IPS-18a (cell line): ENCODE measurements at regions not wholly inside any gene's neighbourhood (a gene's known extent, or its start where the extent isn't known, plus 50 kb on each side); places are given as distances from the start of the nearest gene placed in this dataset.

Experiments used
- H3K27ac ChIP-seq: one replicate; pipeline ENCODE4 v1.5.1; 2013; ENCODE audit warnings: low read length
- H3K27me3 ChIP-seq: one replicate; pipeline ENCODE4 v1.6.1; 2013; ENCODE audit warnings: mild to moderate bottlenecking, low read length; ENCODE audit not compliant: control insufficient read depth, insufficient read depth
- H3K36me3 ChIP-seq: one replicate; pipeline ENCODE4 v1.6.1; 2013; ENCODE audit warnings: low read depth, low read length; ENCODE audit not compliant: control insufficient read depth
- H3K4me1 ChIP-seq: one replicate; pipeline ENCODE4 v1.6.1; 2013; ENCODE audit warnings: low read depth, low read length; ENCODE audit not compliant: control insufficient read depth
- H3K4me3 ChIP-seq: one replicate; pipeline ENCODE4 v1.5.1; 2013; ENCODE audit warnings: low read length
- H3K9ac ChIP-seq: one replicate; pipeline ENCODE4 v1.6.1; 2013; ENCODE audit warnings: mild to moderate bottlenecking, low read length, moderate library complexity
- H3K9me3 ChIP-seq: one replicate; pipeline ENCODE4 v1.6.1; 2013; ENCODE audit warnings: low read depth, low read length; ENCODE audit not compliant: control insufficient read depth

DNA sequence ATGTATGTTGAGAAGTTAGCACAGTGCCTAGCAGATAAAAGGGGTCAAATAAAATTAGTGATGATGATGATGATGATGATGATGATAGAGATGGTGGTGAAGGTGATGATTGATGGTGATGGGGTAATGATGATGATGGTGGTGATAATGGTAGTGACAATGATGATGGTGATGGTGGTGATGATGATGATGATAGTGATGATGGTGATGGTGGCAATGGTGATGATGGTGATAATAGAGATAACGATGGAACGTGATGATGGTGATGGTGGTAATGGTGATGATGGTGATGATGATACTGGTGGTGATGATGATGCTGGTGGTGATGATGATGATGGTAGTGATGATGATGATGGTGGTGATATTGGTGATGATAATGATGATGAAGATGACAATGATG lies 223.7 kb downstream of the FOXL1 start:
- no peaks in the 10 kb centered on the region for H3K36me3 ChIP-seq
- peaks cover 72% of the 10 kb centered on the region for H3K27me3 ChIP-seq
- H3K4me1 ChIP-seq = peaks cover 11% of the 10 kb centered on the region
- no peaks in the 10 kb centered on the region for H3K9me3 ChIP-seq
- no peak overlapping the region for H3K27ac ChIP-seq
- no peak overlapping the region for H3K9ac ChIP-seq
- H3K4me3 ChIP-seq = no peak overlapping the region

DNA sequence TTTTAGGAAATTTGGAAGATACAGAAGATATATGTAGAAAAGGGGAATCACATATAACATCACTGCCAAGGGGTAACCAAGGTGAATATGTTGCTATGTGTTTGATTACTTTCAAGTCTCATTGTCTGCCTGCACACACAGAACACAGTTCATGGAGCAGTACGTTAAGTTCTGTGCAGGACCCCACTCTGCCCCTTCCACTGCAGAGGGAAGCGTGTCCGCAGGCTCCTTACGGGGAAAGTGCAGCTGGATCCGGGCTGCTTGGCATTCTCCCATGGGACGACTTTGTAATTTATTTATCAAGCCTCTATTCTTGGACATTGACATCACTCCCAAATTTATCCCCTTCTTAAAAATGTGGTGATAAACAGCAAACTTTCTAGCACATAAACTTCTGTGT lies 226.8 kb downstream of the FOXL1 start:
- Histone ChIP-seq H3K27me3 (peaks cover 59% of the 10 kb centered on the region), H3K4me1 (peaks cover 17% of the 10 kb centered on the region), H3K4me3 (no peak overlapping the region), H3K9me3 (no peaks in the 10 kb centered on the region), H3K9ac (no peak overlapping the region), H3K27ac (no peak overlapping the region), H3K36me3 (no peaks in the 10 kb centered on the region)

DNA sequence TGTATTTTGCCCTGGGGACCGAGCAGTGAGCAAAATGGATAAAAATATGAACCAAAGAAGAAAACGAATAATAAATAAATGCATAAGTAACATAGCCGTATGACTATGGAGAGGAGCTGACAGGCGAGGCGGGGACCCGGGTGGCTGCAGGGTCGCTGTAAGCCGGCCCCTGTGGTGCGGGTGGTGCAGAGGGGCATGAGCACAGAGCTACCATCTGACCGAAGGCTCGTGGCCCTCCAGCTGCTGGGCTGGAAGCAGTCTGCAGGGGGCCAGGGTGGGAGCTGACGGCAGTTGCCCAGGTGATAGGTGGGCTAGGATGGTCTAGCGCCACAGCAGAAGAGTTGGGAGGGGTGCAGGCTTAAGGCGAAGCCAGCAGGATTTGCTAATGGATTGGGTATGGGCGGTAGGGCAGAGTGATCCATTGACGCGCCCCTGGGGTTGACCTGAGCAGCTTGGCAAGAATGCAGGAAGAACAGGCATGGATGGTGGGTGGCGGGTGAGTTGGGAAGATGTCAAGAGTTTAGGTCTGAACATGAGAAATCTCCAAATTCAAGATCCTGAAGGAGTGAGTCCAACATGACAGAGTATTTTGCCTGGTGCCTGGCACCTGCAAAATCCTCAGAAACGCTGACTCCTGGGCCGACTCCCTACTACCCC lies 228.0 kb downstream of the FOXL1 start:
- Histone ChIP-seq H3K9me3 (no peaks in the 10 kb centered on the region), H3K4me3 (peak overlapping the region; percentile 44), H3K27me3 (peaks cover 47% of the 10 kb centered on the region), H3K9ac (no peak overlapping the region), H3K27ac (no peak overlapping the region), H3K4me1 (peaks cover 8% of the 10 kb centered on the region), H3K36me3 (no peaks in the 10 kb centered on the region)

DNA sequence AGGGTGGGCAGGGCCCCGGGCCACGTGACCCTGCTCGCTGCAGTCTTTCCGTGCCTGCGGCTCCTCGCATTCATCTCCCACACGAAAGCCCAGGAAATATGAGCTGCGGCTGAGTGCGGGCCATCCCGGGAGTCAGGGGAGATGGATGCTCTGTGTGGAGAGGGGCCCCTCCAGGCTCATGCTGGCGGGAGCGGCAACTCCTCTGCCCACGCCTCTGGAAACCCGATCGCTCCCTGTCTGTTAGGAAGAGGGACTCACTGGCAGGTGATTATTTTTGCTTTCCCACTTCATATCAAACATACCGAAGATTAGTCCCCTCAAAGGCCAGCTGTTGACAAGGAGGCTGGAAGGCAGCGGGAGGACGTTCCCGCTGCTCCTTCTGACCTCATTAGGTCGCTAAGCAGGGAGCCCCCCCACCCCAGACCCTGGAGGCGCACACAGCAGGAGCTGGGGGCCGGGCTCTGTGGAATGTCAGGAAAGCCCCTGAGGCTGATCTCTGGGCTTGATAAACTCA lies 228.5 kb downstream of the FOXL1 start:
- Histone ChIP-seq H3K36me3 (no peaks in the 10 kb centered on the region), H3K9ac (no peak overlapping the region), H3K4me1 (peaks cover 7% of the 10 kb centered on the region), H3K27me3 (peaks cover 42% of the 10 kb centered on the region), H3K27ac (no peak overlapping the region), H3K9me3 (no peaks in the 10 kb centered on the region), H3K4me3 (peak overlapping the region; percentile 44)

DNA sequence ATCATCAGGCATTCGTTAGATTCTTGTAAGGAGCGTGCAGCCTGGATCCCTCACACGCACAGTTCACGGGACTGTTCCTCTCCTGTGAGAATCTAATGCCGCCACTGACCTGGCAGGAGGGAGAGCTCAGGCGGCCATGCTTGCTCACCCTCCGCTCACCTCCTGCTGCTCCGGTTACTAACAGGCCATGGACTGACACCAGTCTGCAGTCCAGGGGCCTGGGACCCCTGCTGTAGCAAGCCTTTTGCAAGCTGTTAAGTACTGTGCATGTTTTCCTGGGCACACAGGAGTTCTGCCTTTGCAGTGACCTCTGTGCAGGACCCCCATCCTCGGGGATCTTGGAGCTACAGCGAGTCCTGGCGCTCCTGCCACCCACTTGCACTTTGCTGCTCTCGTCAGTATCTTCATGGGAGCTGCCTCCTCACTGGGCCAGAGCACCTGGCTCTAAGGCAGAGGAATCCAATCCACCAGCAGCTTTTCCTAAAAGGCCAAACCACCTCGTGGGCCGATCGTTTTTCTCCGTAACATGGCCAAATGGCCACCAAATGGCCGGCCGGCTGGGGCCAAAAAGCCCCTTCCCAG lies 230.6 kb downstream of the FOXL1 start:
- no peak overlapping the region for H3K4me3 ChIP-seq
- no peaks in the 10 kb centered on the region for H3K36me3 ChIP-seq
- H3K4me1 ChIP-seq = peaks cover 7% of the 10 kb centered on the region
- H3K9me3 ChIP-seq = no peaks in the 10 kb centered on the region
- no peak overlapping the region for H3K27ac ChIP-seq
- peaks cover 22% of the 10 kb centered on the region for H3K27me3 ChIP-seq
- H3K9ac ChIP-seq = no peak overlapping the region

DNA sequence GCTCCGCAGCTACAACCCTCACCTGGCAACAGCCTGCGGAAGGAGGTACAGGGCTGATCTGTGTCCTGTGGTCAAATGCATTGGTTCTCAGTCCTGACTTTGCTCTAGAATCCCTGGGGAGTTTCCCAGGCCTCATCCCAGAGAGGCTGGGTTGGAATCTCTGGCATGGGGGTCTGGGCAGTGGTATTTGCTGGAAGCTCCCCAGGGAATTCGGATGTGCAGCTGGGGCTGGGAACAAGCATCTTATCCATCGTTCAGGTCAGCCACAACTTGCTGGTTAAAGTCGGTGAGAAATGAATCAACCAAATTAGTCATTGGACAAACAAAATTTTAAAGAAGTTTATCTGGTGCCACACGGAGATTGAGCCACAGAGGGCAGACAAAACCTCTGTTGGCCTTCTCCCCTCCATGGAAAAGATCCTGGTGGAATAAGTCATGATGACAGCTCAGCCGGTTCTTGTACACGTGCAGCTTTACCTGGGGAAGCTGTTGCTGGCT lies 231.2 kb downstream of the FOXL1 start:
- H3K4me1 ChIP-seq = peaks cover 7% of the 10 kb centered on the region
- H3K27ac ChIP-seq = no peak overlapping the region
- no peaks in the 10 kb centered on the region for H3K36me3 ChIP-seq
- H3K4me3 ChIP-seq = no peak overlapping the region
- H3K9me3 ChIP-seq = no peaks in the 10 kb centered on the region
- H3K9ac ChIP-seq = no peak overlapping the region
- peaks cover 22% of the 10 kb centered on the region for H3K27me3 ChIP-seq

DNA sequence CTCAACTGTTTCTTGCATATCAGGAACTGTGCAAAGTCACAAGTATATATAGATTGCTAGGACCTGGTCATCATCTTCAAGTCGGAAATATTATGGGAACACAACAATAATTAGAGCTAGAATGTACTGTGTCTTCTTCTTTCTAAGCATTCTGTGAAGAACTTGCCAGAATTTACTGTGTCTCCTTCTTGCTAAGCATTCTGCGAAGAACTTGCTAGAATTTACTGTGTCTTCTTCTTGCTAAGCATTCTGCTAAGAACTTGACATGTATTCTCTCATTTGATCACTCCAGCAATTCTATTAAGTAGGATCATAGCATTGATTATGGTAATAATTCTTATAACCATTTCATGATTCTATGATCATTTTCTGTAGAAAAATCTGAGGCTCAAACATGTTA lies 231.7 kb downstream of the FOXL1 start:
- Histone ChIP-seq H3K4me1 (peaks cover 7% of the 10 kb centered on the region), H3K27ac (no peak overlapping the region), H3K4me3 (no peak overlapping the region), H3K9ac (no peak overlapping the region), H3K36me3 (no peaks in the 10 kb centered on the region), H3K9me3 (no peaks in the 10 kb centered on the region), H3K27me3 (peaks cover 21% of the 10 kb centered on the region)

DNA sequence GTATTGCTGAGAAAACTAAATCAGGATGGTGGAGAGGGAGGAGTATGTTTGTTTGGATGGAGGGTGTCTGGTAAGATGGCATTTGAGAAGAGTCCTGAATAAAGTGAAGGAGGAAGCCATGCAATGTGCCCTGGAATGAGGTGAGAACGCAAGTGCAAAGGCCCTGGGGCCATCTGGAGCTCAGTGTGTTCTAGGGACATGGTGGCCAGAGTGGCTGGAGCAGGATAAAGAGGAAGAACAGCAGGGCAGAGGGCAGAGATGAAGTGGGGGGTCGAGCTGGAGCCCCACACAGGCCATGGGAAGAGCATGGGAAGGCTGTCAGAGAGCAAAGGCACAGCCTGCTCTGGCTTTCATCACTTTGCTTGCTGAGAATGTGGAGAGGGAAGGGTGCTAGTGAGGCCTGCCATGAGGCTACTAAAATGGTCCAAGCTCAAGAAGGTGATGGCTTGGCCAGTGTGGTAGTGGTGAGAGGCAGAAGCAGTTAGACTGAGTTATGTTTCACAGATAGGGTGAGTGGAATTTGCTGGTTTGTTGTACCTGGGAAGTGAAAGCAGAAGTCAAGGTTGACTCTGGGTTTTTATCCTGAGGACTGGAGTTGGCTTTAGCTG lies 234.1 kb downstream of the FOXL1 start:
- Histone ChIP-seq H3K9me3 (no peaks in the 10 kb centered on the region), H3K4me3 (no peak overlapping the region), H3K9ac (no peak overlapping the region), H3K27me3 (peaks cover 2% of the 10 kb centered on the region), H3K27ac (no peak overlapping the region), H3K36me3 (no peaks in the 10 kb centered on the region), H3K4me1 (peaks cover 2% of the 10 kb centered on the region)

DNA sequence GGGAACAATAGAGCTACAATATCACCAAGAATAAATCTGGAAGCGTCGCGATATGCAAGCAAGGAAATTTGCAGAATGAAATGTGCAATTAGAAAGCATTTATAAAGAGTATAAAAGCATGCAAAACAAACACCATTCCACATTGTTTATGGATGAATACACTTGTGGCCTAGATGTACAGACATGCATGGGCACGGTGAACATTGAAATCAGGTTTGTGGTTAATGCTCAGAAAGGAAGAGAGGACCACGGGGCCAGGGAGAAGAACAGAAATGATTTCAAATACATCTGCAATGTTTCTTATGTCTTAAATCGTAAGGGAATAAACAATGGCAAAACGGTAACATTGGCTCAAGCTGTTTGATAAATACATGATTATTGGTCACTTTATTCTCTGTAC lies 235.9 kb downstream of the FOXL1 start:
- H3K27me3 ChIP-seq = no peaks in the 10 kb centered on the region
- H3K4me3 ChIP-seq = no peak overlapping the region
- no peaks in the 10 kb centered on the region for H3K9me3 ChIP-seq

DNA sequence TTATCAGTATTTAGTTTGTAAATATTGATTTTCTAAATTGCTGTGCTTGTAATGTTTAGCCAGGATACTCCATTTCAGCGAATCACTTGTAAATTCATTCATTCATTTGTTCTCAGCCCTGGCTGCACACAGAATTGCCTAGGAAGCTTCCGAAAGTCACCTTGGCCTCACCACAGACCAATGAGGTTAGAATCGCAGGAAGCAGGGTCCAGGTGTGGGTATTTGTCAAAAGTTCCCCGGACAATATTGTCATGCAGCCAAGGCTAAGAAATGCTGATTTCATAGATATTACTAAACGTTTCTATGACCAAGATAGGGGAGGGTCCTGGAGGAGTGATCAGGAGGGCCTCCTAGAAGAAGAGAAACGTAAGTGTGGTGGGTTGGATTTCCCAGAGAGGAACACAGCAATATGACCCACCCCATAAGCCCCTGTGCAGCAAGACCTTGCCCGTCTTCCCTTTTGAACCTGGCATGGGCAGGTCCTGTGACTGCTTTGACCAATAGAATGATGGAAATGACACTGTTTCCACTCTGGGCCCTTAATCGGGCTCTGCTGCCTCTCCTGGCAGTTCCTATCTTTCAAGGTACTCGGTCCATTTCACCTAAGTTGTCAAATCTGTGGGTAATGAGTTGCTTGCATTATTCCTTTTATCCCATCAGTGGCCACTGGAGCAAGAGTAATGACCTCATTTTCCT lies 238.7 kb downstream of the FOXL1 start:
- Histone ChIP-seq H3K4me1 (no peaks in the 10 kb centered on the region), H3K27me3 (no peaks in the 10 kb centered on the region), H3K9ac (no peak overlapping the region), H3K9me3 (no peaks in the 10 kb centered on the region), H3K27ac (no peak overlapping the region), H3K36me3 (no peaks in the 10 kb centered on the region), H3K4me3 (no peak overlapping the region)

More for the DNA sequence above, 235.9 kb downstream of the FOXL1 start:
- no peaks in the 10 kb centered on the region for H3K4me1 ChIP-seq
- no peaks in the 10 kb centered on the region for H3K36me3 ChIP-seq
- no peak overlapping the region for H3K9ac ChIP-seq
- no peak overlapping the region for H3K27ac ChIP-seq

DNA sequence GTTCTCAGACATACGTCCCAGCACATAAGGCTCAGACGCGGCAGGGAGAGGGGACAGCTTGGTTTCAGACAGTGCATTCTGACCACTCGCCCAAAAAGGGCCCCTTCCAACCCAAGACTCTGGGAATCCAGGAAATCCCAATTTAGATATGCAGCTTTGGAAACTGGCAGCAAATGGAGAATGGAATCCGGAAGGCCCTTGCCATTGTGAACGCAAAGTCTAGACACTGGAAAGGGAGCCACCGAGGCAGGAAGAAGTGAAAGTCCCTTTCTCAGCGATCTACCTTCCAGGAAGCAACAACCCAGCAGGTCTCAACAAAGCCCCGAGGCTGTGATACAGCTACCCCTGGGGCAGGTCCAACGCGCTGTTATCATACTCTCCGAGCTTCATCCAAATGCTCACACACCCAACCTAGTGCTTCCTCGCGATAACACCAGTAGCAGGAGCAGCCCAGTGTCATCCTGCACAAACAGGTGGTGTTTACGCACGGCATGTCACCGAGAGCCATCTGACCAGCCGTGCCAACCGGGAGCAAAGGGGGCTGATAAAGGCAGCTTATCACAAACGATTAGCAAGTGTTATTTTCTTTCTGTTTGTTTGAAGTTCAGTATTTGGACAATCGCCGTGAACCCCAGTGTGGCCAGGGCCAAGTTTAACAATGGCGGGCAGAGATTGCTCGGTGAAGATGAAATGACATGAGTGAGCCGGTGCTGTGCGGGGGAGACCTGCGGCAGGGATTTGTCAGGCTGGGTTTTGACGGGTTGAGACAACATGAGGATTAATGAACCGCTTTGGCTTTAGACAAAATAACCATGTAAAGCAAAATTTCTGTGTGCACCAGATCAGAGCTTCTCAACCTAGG lies 240.6 kb downstream of the FOXL1 start:
- Histone ChIP-seq H3K4me3 (no peak overlapping the region), H3K9ac (no peak overlapping the region), H3K27ac (no peak overlapping the region), H3K4me1 (no peaks in the 10 kb centered on the region), H3K9me3 (no peaks in the 10 kb centered on the region), H3K36me3 (no peaks in the 10 kb centered on the region), H3K27me3 (no peaks in the 10 kb centered on the region)
